Fibroblast of lung (primary cell): ENCODE measurements at regions not wholly inside any gene's neighbourhood (a gene's known extent, or its start where the extent isn't known, plus 50 kb on each side); places are given as distances from the start of the nearest gene placed in this dataset.

ENCODE experiments used
- CTCF ChIP-seq, 2 donors: IDR thresholded peaks in 1 of 2; conservative IDR thresholded peaks in 1 of 2; 1 replicate in 1 of 2; 2 replicates in 1 of 2; pipeline ENCODE4 v1.5.1; 2011 to 2012; ENCODE audit warnings: low read length in 2 of 2, control low read depth in 1 of 2, inconsistent platforms in 1 of 2, low read depth in 1 of 2, mild to moderate bottlenecking in 1 of 2
- EZH2 ChIP-seq: IDR thresholded peaks from 2 replicates; pipeline ENCODE4 v1.5.1; 2012; ENCODE audit warnings: low read length, control low read depth, mild to moderate bottlenecking; ENCODE audit errors: missing control alignments

DNA sequence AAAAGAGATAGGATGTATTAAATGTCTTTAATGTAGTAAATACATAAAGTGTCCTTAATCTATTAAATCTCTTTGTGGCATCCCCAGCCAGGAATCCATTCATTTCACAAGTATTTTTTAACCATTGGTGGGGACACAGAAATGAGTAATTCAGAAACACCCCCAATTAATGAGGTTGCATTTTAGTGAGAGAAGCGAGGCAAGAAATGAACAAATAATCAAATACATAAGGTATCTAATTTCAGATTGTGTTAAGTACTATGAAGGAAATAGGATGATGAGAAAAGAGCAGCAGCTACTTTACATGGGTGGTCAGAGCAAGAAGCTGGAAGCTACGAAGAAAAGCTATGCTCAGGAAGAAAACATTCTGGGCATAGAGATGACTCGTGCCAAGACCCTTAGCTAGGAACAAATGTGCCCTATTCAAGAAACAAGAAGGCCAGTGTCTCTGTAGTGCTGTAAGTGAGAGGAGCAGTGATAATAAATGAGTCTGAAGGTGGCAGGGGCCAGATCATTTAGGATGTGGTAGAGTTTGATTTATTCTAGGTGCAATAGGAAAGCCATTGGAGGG, 60.5 kb upstream of the IGF1 start:
- TF ChIP-seq CTCF (conservative IDR thresholded peaks at IDR 0.05 in 1 of 2, IDR thresholded peaks at IDR 0.05 in 1 of 2; ENCODE audit: low read depth in 1 of 2, low read length in 2 of 2), result no peak
- no peak for TF ChIP-seq EZH2
